ENCODE measurements at regions not wholly inside any gene's neighbourhood (a gene's known extent, or its start where the extent isn't known, plus 50 kb on each side); places are given as distances from the start of the nearest gene placed in this dataset.

DNA sequence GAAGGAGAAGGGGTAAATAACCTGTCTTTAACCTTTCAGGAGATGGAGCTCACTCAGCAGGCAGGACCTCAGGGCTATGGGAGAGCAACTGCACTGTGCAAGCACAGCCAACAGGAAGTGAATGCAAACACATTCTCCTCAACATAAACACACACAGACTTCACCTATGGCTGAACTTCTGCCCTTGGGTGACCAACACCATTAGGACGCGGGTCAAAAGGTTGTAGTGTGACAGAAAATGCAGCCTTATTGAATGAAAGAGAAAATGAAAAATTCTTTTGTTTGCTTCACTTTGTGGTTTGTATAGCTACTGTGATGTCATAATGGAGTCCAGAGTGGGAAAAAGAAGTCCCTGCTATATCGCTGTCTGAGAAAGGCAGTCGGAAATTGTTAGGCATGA, 323.0 kb downstream of the NDFIP2 start:
- no peaks in the 10 kb centered on the region for H3K36me3 ChIP-seq (ENCODE audit: control insufficient read depth, insufficient read depth, low read length)
- no peak overlapping the region for H3K4me3 ChIP-seq (ENCODE audit: insufficient read depth, low read depth, low read length)
- H4K5ac ChIP-seq (ENCODE audit: low read depth, low read length) = no peak overlapping the region
- H3K4ac ChIP-seq (ENCODE audit: low read depth, low read length) = no peak overlapping the region
- no peak overlapping the region for H3K23ac ChIP-seq (ENCODE audit: low read depth, low read length)
- H2AK5ac ChIP-seq (ENCODE audit: low read depth, low read length) = peak overlapping the region; percentile 0; the same call in 1 of the 2 replicates
- H3K9me3 ChIP-seq (ENCODE audit: control insufficient read depth, insufficient read depth, low read length) = no peaks in the 10 kb centered on the region
- intact Hi-C loops (cut with micrococcal nuclease) = no loop called here
- no peak overlapping the region for H2BK120ac ChIP-seq (ENCODE audit: low read depth, low read length)
- H4K91ac ChIP-seq (ENCODE audit: insufficient read depth, low read depth, low read length) = no peak overlapping the region
- H3K9ac ChIP-seq (ENCODE audit: low read depth, low read length) = no peak overlapping the region
- no peak overlapping the region for H3K56ac ChIP-seq (ENCODE audit: extremely low read depth, insufficient read depth, low read length)
- no peak for TF ChIP-seq RFX5 (IDR thresholded peaks at IDR 0.05; ENCODE audit: low read depth, low read length)
- TF ChIP-seq CHD1 (IDR thresholded peaks at IDR 0.05; ENCODE audit: low read depth, low read length) = no peak
- TF ChIP-seq, protein P1, sequence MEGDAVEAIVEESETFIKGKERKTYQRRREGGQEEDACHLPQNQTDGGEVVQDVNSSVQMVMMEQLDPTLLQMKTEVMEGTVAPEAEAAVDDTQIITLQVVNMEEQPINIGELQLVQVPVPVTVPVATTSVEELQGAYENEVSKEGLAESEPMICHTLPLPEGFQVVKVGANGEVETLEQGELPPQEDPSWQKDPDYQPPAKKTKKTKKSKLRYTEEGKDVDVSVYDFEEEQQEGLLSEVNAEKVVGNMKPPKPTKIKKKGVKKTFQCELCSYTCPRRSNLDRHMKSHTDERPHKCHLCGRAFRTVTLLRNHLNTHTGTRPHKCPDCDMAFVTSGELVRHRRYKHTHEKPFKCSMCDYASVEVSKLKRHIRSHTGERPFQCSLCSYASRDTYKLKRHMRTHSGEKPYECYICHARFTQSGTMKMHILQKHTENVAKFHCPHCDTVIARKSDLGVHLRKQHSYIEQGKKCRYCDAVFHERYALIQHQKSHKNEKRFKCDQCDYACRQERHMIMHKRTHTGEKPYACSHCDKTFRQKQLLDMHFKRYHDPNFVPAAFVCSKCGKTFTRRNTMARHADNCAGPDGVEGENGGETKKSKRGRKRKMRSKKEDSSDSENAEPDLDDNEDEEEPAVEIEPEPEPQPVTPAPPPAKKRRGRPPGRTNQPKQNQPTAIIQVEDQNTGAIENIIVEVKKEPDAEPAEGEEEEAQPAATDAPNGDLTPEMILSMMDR (conservative IDR thresholded peaks at IDR 0.05; ENCODE audit: low read depth, low read length) = no peak
- no peak for TF ChIP-seq RCOR1 (IDR thresholded peaks at IDR 0.05; ENCODE audit: insufficient replicate concordance, low read length)
- peaks cover 7% of the 10 kb centered on the region; the same call in 1 of the 2 replicates for H3K9me1 ChIP-seq (ENCODE audit: insufficient read depth, low read length)
- H3K18ac ChIP-seq (ENCODE audit: low read depth, low read length) = no peak overlapping the region
- dilution Hi-C loops (cut with HindIII; ENCODE audit: low sequenced_read_pairs, unreplicated experiment) = no loop called here
- no peaks in the 10 kb centered on the region for H4K20me1 ChIP-seq (ENCODE audit: insufficient read depth, low read length)
- no peaks in the 10 kb centered on the region for H3K27me3 ChIP-seq (ENCODE audit: control insufficient read depth, insufficient read depth, low read length)
- ATAC-seq (ENCODE audit: low read depth) = 0 out of 2 replicates have a peak, but pooled peaks have one; percentile 32
- in situ Hi-C loops (cut with MboI; ENCODE audit: low sequenced_read_pairs) = no loop called here
- H3K4me2 ChIP-seq (ENCODE audit: low read depth, low read length) = no peak overlapping the region
- no peaks in the 10 kb centered on the region for H3K4me1 ChIP-seq (ENCODE audit: control insufficient read depth, insufficient read depth, low read length)
- no peak overlapping the region for H2BK5ac ChIP-seq (ENCODE audit: low read depth, low read length, poor library complexity, severe bottlenecking)
- H3K27ac ChIP-seq (ENCODE audit: insufficient read depth, low read length) = no peak overlapping the region
- H2BK15ac ChIP-seq (ENCODE audit: low read depth, low read length) = no peak overlapping the region
- CTCF ChIA-PET = interaction anchor here (1.8 kb wide), 1 partner anchor 11 kb away, joined by 5 read pairs; no protein-coding TSS in a partner anchor
- no peaks in the 10 kb centered on the region for H3K79me1 ChIP-seq (ENCODE audit: low read depth in 1 of 2, low read length in 2 of 2)
- WGBS, 2 experiments (ENCODE audit: extremely low coverage in 2 of 2, insufficient read length in 1 of 2) = no CpG with 5 or more reads among the region's 4 CpGs
- H3K14ac ChIP-seq (replicated peaks; ENCODE audit: low read depth, low read length) = peak overlapping the region; percentile 10
- no peak overlapping the region for H2BK20ac ChIP-seq (ENCODE audit: low read depth, low read length)
- POLR2A ChIA-PET (ENCODE audit: unreplicated experiment) = no interaction called here
- DNase-seq = no peak
- no TSS peak for BruUV-seq (replicated peaks)
- H2AFZ ChIP-seq (replicated peaks; ENCODE audit: low read length, poor library complexity) = peak overlapping the region; percentile 16
- no peak overlapping the region for H2AK9ac ChIP-seq (replicated peaks; ENCODE audit: low read depth, low read length, poor library complexity)
- H4K8ac ChIP-seq (ENCODE audit: low read depth in 2 of 2, low read length in 2 of 2) = peak overlapping the region in 1 of 2 experiments; percentile 3; a peak in 1 of 4 replicates

Measured in IMR-90 (cell line).